Neural progenitor cell (in vitro differentiated cells): ENCODE measurements at regions not wholly inside any gene's neighbourhood (a gene's known extent, or its start where the extent isn't known, plus 50 kb on each side); places are given as distances from the start of the nearest gene placed in this dataset.

Experiments
- CTCF ChIP-seq: fragments of 200-600 bp; sonication (generic); IDR thresholded peaks from 2 replicates; pipeline ENCODE4 v1.5.1; 2017; ENCODE audit warnings: antibody characterized with exemption, mild to moderate bottlenecking
- EZH2 ChIP-seq: fragments of 200-600 bp; sonication (generic); IDR thresholded peaks from 2 replicates; pipeline ENCODE4 v1.6.1; 2017; ENCODE audit warnings: antibody characterized with exemption, mild to moderate bottlenecking, moderate library complexity
- EZH2phosphoT487 ChIP-seq: fragments of 200-600 bp; sonication (generic); IDR thresholded peaks from 2 replicates; pipeline ENCODE4 v1.6.1; 2017; ENCODE audit warnings: antibody characterized with exemption

GRCh38 chr2:166632616-166633015 lies 138.6 kb upstream of the SCN7A start:
- TF ChIP-seq CTCF = no peak
- TF ChIP-seq EZH2 = no peak
- no peak for TF ChIP-seq EZH2phosphoT487
